IMR-90 (cell line): ENCODE measurements at regions not wholly inside any gene's neighbourhood (a gene's known extent, or its start where the extent isn't known, plus 50 kb on each side); places are given as distances from the start of the nearest gene placed in this dataset.

Experiments used
- ATAC-seq: fragments of 200-7000 bp; cut with Tn5 transposase; 2 replicates; pipeline ENCODE4 v1.9.1; 2020; ENCODE audit warnings: low read depth, mild to moderate bottlenecking, moderate library complexity
- BruUV-seq: library from RNA; stranded (reverse); fragments of 400-500 nt; replicated peaks from 2 replicates; lab custom pipeline; 2021; lab: Mats Ljungman, UMichigan
- CTCF ChIA-PET: fragments of 300-600 bp; formaldehyde crosslinking; extraction: SDS; loops from one replicate; lab custom pipeline; 2021; ENCODE audit warnings: antibody characterized with exemption; lab: Yijun Ruan, JAX
- POLR2A ChIA-PET: fragments of 300-600 bp; sonication (Branson Sonifier 250); formaldehyde crosslinking; loops from one replicate; lab custom pipeline; 2022; ENCODE audit warnings: antibody characterized with exemption; ENCODE audit not compliant: unreplicated experiment; lab: Charles Lee
- DNase-seq: peaks from one replicate; pipeline ENCODE4 v3.0.0; 2013
- H2AFZ ChIP-seq: replicated peaks from 2 replicates; pipeline ENCODE3; 2013; ENCODE audit warnings: low read length, mild to moderate bottlenecking; ENCODE audit not compliant: poor library complexity
- H2AK5ac ChIP-seq: 2 replicates; pipeline ENCODE4 v1.6.1; 2013; ENCODE audit warnings: low read depth, low read length, inconsistent platforms
- H2AK9ac ChIP-seq: replicated peaks from 2 replicates; pipeline ENCODE3; 2013; ENCODE audit warnings: mild to moderate bottlenecking, low read depth, low read length, moderate library complexity; ENCODE audit not compliant: poor library complexity
- H2BK120ac ChIP-seq: 2 replicates; pipeline ENCODE4 v1.6.1; 2013; ENCODE audit warnings: low read depth, low read length, inconsistent platforms
- H2BK15ac ChIP-seq: 3 replicates; pipeline ENCODE4 v1.6.1; 2013; ENCODE audit warnings: low read depth, low read length, inconsistent platforms
- H2BK20ac ChIP-seq: 2 replicates; pipeline ENCODE4 v1.6.1; 2013; ENCODE audit warnings: low read depth, mild to moderate bottlenecking, inconsistent platforms, low read length, moderate library complexity
- H2BK5ac ChIP-seq: 2 replicates; pipeline ENCODE4 v1.6.1; 2013; ENCODE audit warnings: mild to moderate bottlenecking, low read depth, low read length, inconsistent platforms; ENCODE audit not compliant: poor library complexity, severe bottlenecking
- H3K14ac ChIP-seq: replicated peaks from 2 replicates; pipeline ENCODE4 v1.6.1; 2013; ENCODE audit warnings: low read depth, low read length, inconsistent platforms
- H3K18ac ChIP-seq: 2 replicates; pipeline ENCODE4 v1.6.1; 2013; ENCODE audit warnings: low read depth, low read length, control low read depth
- H3K23ac ChIP-seq: 2 replicates; pipeline ENCODE4 v1.6.1; 2013; ENCODE audit warnings: low read depth, low read length, inconsistent platforms
- H3K27ac ChIP-seq: 2 replicates; pipeline ENCODE4 v1.5.1; 2013; ENCODE audit warnings: mild to moderate bottlenecking, control low read depth, low read length; ENCODE audit not compliant: insufficient read depth
- H3K27me3 ChIP-seq: 2 replicates; pipeline ENCODE4 v1.6.1; 2013; ENCODE audit warnings: low read length; ENCODE audit not compliant: control insufficient read depth, insufficient read depth
- H3K36me3 ChIP-seq: 2 replicates; pipeline ENCODE4 v1.6.1; 2013; ENCODE audit warnings: low read length, mixed read lengths; ENCODE audit not compliant: control insufficient read depth, insufficient read depth
- H3K4ac ChIP-seq: 2 replicates; pipeline ENCODE4 v1.6.1; 2013; ENCODE audit warnings: low read depth, low read length, inconsistent platforms
- H3K4me1 ChIP-seq: 2 replicates; pipeline ENCODE4 v1.6.1; 2013; ENCODE audit warnings: low read length, mixed read lengths; ENCODE audit not compliant: control insufficient read depth, insufficient read depth
- H3K4me2 ChIP-seq: 2 replicates; pipeline ENCODE4 v1.6.1; 2013; ENCODE audit warnings: low read depth, mild to moderate bottlenecking, control low read depth, low read length, moderate library complexity
- H3K4me3 ChIP-seq: 2 replicates; pipeline ENCODE4 v1.5.1; 2013; ENCODE audit warnings: low read depth, mild to moderate bottlenecking, control low read depth, low read length, moderate library complexity; ENCODE audit not compliant: insufficient read depth
- H3K56ac ChIP-seq: 2 replicates; pipeline ENCODE4 v1.6.1; 2013; ENCODE audit warnings: low read length, inconsistent platforms; ENCODE audit not compliant: insufficient read depth; ENCODE audit errors: extremely low read depth
- H3K79me1 ChIP-seq, 2 experiments: 2 replicates each; pipeline ENCODE4 v1.6.1; 2013; ENCODE audit warnings: low read length in 2 of 2, inconsistent platforms in 1 of 2, low read depth in 1 of 2
- H3K9ac ChIP-seq: 2 replicates; pipeline ENCODE4 v1.6.1; 2013; ENCODE audit warnings: low read depth, low read length, control low read depth
- H3K9me1 ChIP-seq: 2 replicates; pipeline ENCODE4 v1.6.1; 2013; ENCODE audit warnings: low read length, inconsistent platforms; ENCODE audit not compliant: insufficient read depth
- H3K9me3 ChIP-seq: 2 replicates; pipeline ENCODE4 v1.6.1; 2013; ENCODE audit warnings: low read length; ENCODE audit not compliant: control insufficient read depth, insufficient read depth
- H4K20me1 ChIP-seq: 2 replicates; pipeline ENCODE4 v1.6.1; 2013; ENCODE audit warnings: low read length, inconsistent platforms; ENCODE audit not compliant: insufficient read depth
- H4K5ac ChIP-seq: 2 replicates; pipeline ENCODE4 v1.6.1; 2013; ENCODE audit warnings: mild to moderate bottlenecking, low read depth, low read length, control low read depth
- H4K8ac ChIP-seq, 2 experiments: 2 replicates each; pipeline ENCODE4 v1.6.1; 2013; ENCODE audit warnings: low read depth in 2 of 2, low read length in 2 of 2, control low read depth in 1 of 2, inconsistent platforms in 1 of 2
- H4K91ac ChIP-seq: 2 replicates; pipeline ENCODE4 v1.6.1; 2013; ENCODE audit warnings: low read depth, low read length, inconsistent platforms; ENCODE audit not compliant: insufficient read depth
- CHD1 ChIP-seq: IDR thresholded peaks from 2 replicates; pipeline ENCODE4 v1.6.1; 2012; ENCODE audit warnings: low read depth, low read length, improper control_type of control experiment
- FOS ChIP-seq: fragments of 150-350 bp; IDR thresholded peaks from 2 replicates; pipeline ENCODE4 v1.6.1; 2016; ENCODE audit warnings: low read depth, low read length
- MXI1 ChIP-seq: IDR thresholded peaks from 2 replicates; pipeline ENCODE4 v1.6.1; 2012; ENCODE audit warnings: low read depth, mild to moderate bottlenecking, low read length, moderate library complexity, borderline replicate concordance
- NFE2L2 ChIP-seq: fragments of 150-350 bp; IDR thresholded peaks from 2 replicates; pipeline ENCODE4 v1.6.1; 2016; ENCODE audit warnings: low read depth, mild to moderate bottlenecking, low read length
- POLR2A ChIP-seq: IDR thresholded peaks from 2 replicates; pipeline ENCODE4 v1.6.1; 2012; ENCODE audit warnings: mild to moderate bottlenecking, low read depth, low read length
- RFX5 ChIP-seq: IDR thresholded peaks from 2 replicates; pipeline ENCODE4 v1.8.0; 2012; ENCODE audit warnings: low read depth, mild to moderate bottlenecking, low read length, moderate library complexity
- SMC3 ChIP-seq: fragments of 150-350 bp; IDR thresholded peaks from 2 replicates; pipeline ENCODE4 v1.6.1; 2016; ENCODE audit warnings: low read depth, mild to moderate bottlenecking, antibody characterized with exemption, low read length, moderate library complexity
- WGBS, 2 experiments: methylation state at CpG; one replicate each; pipeline versions ENCODE4 v1.1.5 to v1.1.7; 2013; ENCODE audit warnings: missing lambda C conversion rate in 2 of 2; ENCODE audit not compliant: insufficient read length in 1 of 2; ENCODE audit errors: extremely low coverage in 2 of 2; 5-methylcytosine and 5-hydroxymethylcytosine counted together
- dilution Hi-C: fragments of 300-500 bp; cut with HindIII; formaldehyde crosslinking; loops from one replicate; pipeline ENCODE4 v1.14.3; 2018; ENCODE audit warnings: low sequenced_read_pairs; ENCODE audit not compliant: unreplicated experiment
- in situ Hi-C: fragments of 300-500 bp; cut with MboI; formaldehyde crosslinking; loops from 3 replicates; pipeline ENCODE4 v1.14.3; 2019; ENCODE audit warnings: low sequenced_read_pairs, inconsistent platforms, mixed read lengths
- intact Hi-C: fragments of 100-400 bp; cut with micrococcal nuclease; formaldehyde crosslinking; loops from 2 replicates; pipeline ENCODE4 v1.10.0; 2022

DNA sequence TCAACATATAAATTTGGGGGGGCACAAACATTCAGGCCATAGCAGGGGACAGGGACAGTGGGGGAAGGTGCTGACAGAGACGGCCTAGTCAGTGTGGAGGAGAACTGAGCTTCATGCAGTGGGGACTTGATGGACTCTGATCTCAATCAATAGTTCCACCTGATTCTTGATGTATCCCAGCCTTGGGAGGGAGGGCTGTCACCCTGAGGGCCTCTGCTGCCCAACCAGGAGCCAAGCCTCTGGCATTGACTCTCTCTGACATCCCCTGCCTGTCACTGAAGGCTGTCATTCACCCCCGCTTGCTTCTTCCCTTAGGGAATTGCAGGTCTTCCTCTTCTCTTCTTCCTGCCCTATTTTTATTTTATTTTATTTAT, 180.6 kb upstream of the TAB2 start:
- in situ Hi-C loops: no loop called here
- Histone ChIP-seq H3K27ac (no peak overlapping the region), H3K56ac (no peak overlapping the region), H4K20me1 (no peaks in the 10 kb centered on the region), H4K8ac (no peak overlapping the region), H2BK15ac (no peak overlapping the region), H4K5ac (no peak overlapping the region), H2BK5ac (no peak overlapping the region), H4K91ac (no peak overlapping the region), H3K9me3 (no peaks in the 10 kb centered on the region), H3K14ac (no peak overlapping the region), H3K4me1 (peaks cover 3% of the 10 kb centered on the region), H3K18ac (no peak overlapping the region), H3K4me2 (no peak overlapping the region), H2BK20ac (no peak overlapping the region), H2AFZ (no peak overlapping the region), H3K9ac (no peak overlapping the region), H3K23ac (no peak overlapping the region), H2AK5ac (no peak overlapping the region), H3K4ac (no peak overlapping the region), H3K9me1 (no peaks in the 10 kb centered on the region), H3K4me3 (no peak overlapping the region), H3K79me1 (no peaks in the 10 kb centered on the region), H2AK9ac (no peak overlapping the region), H3K36me3 (no peaks in the 10 kb centered on the region), H2BK120ac (no peak overlapping the region), H3K27me3 (peaks cover 7% of the 10 kb centered on the region)
- intact Hi-C loops: no loop called here
- CTCF ChIA-PET: no interaction called here
- TF ChIP-seq MXI1: no peak
- no peak for TF ChIP-seq POLR2A
- TF ChIP-seq RFX5: no peak
- TF ChIP-seq CHD1: no peak
- no peak for TF ChIP-seq SMC3
- TF ChIP-seq NFE2L2: no peak
- no peak for TF ChIP-seq FOS
- DNase-seq (no peak), ATAC-seq (no peak)
- POLR2A ChIA-PET: no interaction called here
- no CpG with 5 or more reads among the region's 2 CpGs for WGBS, 2 experiments
- dilution Hi-C loops: no loop called here
- BruUV-seq: no TSS peak
